HPDE6-E6E7 (cell line): ENCODE measurements at regions not wholly inside any gene's neighbourhood (a gene's known extent, or its start where the extent isn't known, plus 50 kb on each side); places are given as distances from the start of the nearest gene placed in this dataset.

Experiments used
- DNase-seq: peaks from one replicate; pipeline ENCODE4 v3.0.0; 2011; ENCODE audit warnings: missing footprints; ENCODE audit errors: extremely low spot score

GRCh38 chr1:37130221-37130948 lies 96.1 kb upstream of the GRIK3 start:
- no peak for DNase-seq

GRCh38 chr1:37131281-37131680 lies 97.0 kb upstream of the GRIK3 start:
- no peak for DNase-seq

- no peak for DNase-seq
These were observed 99.2 kb upstream of the GRIK3 start for GRCh38 chr1:37133276-37134145.

GRCh38 chr1:37134599-37134998 lies 100.3 kb upstream of the GRIK3 start:
- DNase-seq, result no peak

- no peak for DNase-seq
These were observed 100.7 kb upstream of the GRIK3 start for GRCh38 chr1:37135032-37135431.

GRCh38 chr1:37137014-37137413 lies 102.7 kb upstream of the GRIK3 start:
- no peak for DNase-seq

- no peak for DNase-seq
These were observed 103.3 kb upstream of the GRIK3 start for GRCh38 chr1:37137601-37138000.

GRCh38 chr1:37143800-37144199 lies 109.5 kb upstream of the GRIK3 start:
- DNase-seq, result no peak

- DNase-seq, result no peak
These were observed 111.8 kb upstream of the GRIK3 start for GRCh38 chr1:37146071-37146470.

GRCh38 chr1:37147392-37147831 lies 113.1 kb upstream of the GRIK3 start:
- DNase-seq, result no peak

GRCh38 chr1:37147906-37148305 lies 113.6 kb upstream of the GRIK3 start:
- no peak for DNase-seq

- no peak for DNase-seq
These were observed 114.3 kb upstream of the GRIK3 start for GRCh38 chr1:37148663-37149062.

GRCh38 chr1:37149296-37149695 lies 115.0 kb upstream of the GRIK3 start:
- no peak for DNase-seq

GRCh38 chr1:37150986-37151385 lies 116.7 kb upstream of the GRIK3 start:
- no peak for DNase-seq

- DNase-seq, result no peak
These were observed 117.5 kb upstream of the GRIK3 start for GRCh38 chr1:37151789-37152188.

GRCh38 chr1:37152491-37152890 lies 118.2 kb upstream of the GRIK3 start:
- DNase-seq, result no peak

GRCh38 chr1:37153116-37154100 lies 119.1 kb upstream of the GRIK3 start:
- no peak for DNase-seq

GRCh38 chr1:37156646-37157045 lies 122.3 kb upstream of the GRIK3 start:
- DNase-seq, result no peak

GRCh38 chr1:37157634-37158033 lies 123.3 kb upstream of the GRIK3 start:
- no peak for DNase-seq

GRCh38 chr1:37158113-37158749 lies 123.9 kb upstream of the GRIK3 start:
- DNase-seq, result no peak

GRCh38 chr1:37159102-37159501 lies 124.8 kb upstream of the GRIK3 start:
- no peak for DNase-seq
